Activated CD4-positive, alpha-beta T cell treated with anti-CD3 and anti-CD28 coated beads for 1 hour (primary cell): ENCODE measurements at regions not wholly inside any gene's neighbourhood (a gene's known extent, or its start where the extent isn't known, plus 50 kb on each side); places are given as distances from the start of the nearest gene placed in this dataset.
A peak's percentile ranks its signal among the peaks of the same experiment; 100 is the strongest.

Experiments
- DNase-seq: peaks from one replicate; pipeline ENCODE4 v3.0.0-alpha.2; 2020

GRCh38 chr12:30827101-30828066 is 72.6 kb upstream of the CAPRIN2 start:
- no peak for DNase-seq

GRCh38 chr12:30826276-30826675 is 71.5 kb upstream of the CAPRIN2 start:
- DNase-seq, result no peak

- no peak for DNase-seq
Measured at GRCh38 chr12:30825341-30825740, 70.6 kb upstream of the CAPRIN2 start.

GRCh38 chr12:30824311-30824710 is 69.6 kb upstream of the CAPRIN2 start:
- no peak for DNase-seq

GRCh38 chr12:30823764-30824163 is 69.0 kb upstream of the CAPRIN2 start:
- DNase-seq, result no peak

GRCh38 chr12:30823156-30823699 is 68.5 kb upstream of the CAPRIN2 start:
- DNase-seq, result peak; percentile 12

- DNase-seq, result peak; percentile 16
Measured at GRCh38 chr12:30822385-30823155, 67.8 kb upstream of the CAPRIN2 start.

- no peak for DNase-seq
Measured at GRCh38 chr12:30820406-30820946, 65.7 kb upstream of the CAPRIN2 start.

GRCh38 chr12:30818562-30818961 is 63.8 kb upstream of the CAPRIN2 start:
- no peak for DNase-seq

GRCh38 chr12:30816742-30817465 is 62.2 kb upstream of the CAPRIN2 start:
- DNase-seq, result no peak

- DNase-seq, result no peak
Measured at GRCh38 chr12:30814295-30814655, 59.5 kb upstream of the CAPRIN2 start.

- DNase-seq, result no peak
Measured at GRCh38 chr12:30813525-30814294, 59.0 kb upstream of the CAPRIN2 start.

GRCh38 chr12:30811966-30812365 is 57.2 kb upstream of the CAPRIN2 start:
- DNase-seq, result no peak

- DNase-seq, result no peak
Measured at GRCh38 chr12:30810918-30811317, 56.2 kb upstream of the CAPRIN2 start.

- DNase-seq, result no peak
Measured at GRCh38 chr12:30807695-30808034, 52.9 kb upstream of the CAPRIN2 start.

GRCh38 chr12:30806989-30807694 is 52.4 kb upstream of the CAPRIN2 start:
- no peak for DNase-seq

- DNase-seq, result no peak
Measured at GRCh38 chr12:30805959-30806358, 51.2 kb upstream of the CAPRIN2 start.
